Tibial artery (tissue), 4 donors: ENCODE measurements at regions not wholly inside any gene's neighbourhood (a gene's known extent, or its start where the extent isn't known, plus 50 kb on each side); places are given as distances from the start of the nearest gene placed in this dataset.

ENCODE experiments used
- DNase-seq, 2 donors: peaks; one replicate each; pipeline ENCODE4 v3.0.0-alpha.2; 2019
- H3K27ac ChIP-seq, 2 donors: fragments of 200-600 bp; sonication (generic) in 1 of 2; 1 replicate in 1 of 2; 2 replicates in 1 of 2; pipeline ENCODE4 v1.5.1; 2018 to 2019; ENCODE audit warnings: mild to moderate bottlenecking in 1 of 2
- H3K27me3 ChIP-seq, 2 donors: fragments of 200-600 bp; sonication (generic) in 1 of 2; one replicate each; pipeline versions ENCODE4 v1.5.1 to v1.6.0; 2016 to 2019
- H3K36me3 ChIP-seq, 3 donors: fragments of 200-600 bp; sonication (generic) in 2 of 3; one replicate each; pipeline ENCODE4 v1.5.1; 2016 to 2019; ENCODE audit warnings: mild to moderate bottlenecking in 2 of 3
- H3K4me1 ChIP-seq, 4 donors: fragments of 200-600 bp; sonication (generic) in 2 of 4; 1 replicate in 3 of 4; 2 replicates in 1 of 4; pipeline ENCODE4 v1.5.1; 2016 to 2019
- H3K4me3 ChIP-seq, 2 donors: fragments of 200-600 bp; sonication (generic) in 1 of 2; 1 replicate in 1 of 2; 2 replicates in 1 of 2; pipeline ENCODE4 v1.5.1; 2018 to 2019; ENCODE audit warnings: mild to moderate bottlenecking in 2 of 2
- H3K9me3 ChIP-seq, 3 donors: fragments of 200-600 bp; sonication (generic) in 1 of 3; one replicate each; pipeline ENCODE4 v1.5.1; 2016 to 2019
- intact Hi-C: fragments of 100-400 bp; cut with DNase I; formaldehyde crosslinking; loops from one replicate; pipeline ENCODE4 v1.15.0; 2023; ENCODE audit warnings: low total_unique reads
- TF ChIP-seq, protein P1 (sequence below), 2 experiments: fragments of 200-600 bp in 1 of 2; fragments of 450-650 bp in 1 of 2; IDR thresholded peaks; one replicate each; pipeline ENCODE4 v1.5.1; 2017 to 2019; ENCODE audit warnings: antibody characterized with exemption in 2 of 2, mild to moderate bottlenecking in 1 of 2, moderate library complexity in 1 of 2

DNA sequence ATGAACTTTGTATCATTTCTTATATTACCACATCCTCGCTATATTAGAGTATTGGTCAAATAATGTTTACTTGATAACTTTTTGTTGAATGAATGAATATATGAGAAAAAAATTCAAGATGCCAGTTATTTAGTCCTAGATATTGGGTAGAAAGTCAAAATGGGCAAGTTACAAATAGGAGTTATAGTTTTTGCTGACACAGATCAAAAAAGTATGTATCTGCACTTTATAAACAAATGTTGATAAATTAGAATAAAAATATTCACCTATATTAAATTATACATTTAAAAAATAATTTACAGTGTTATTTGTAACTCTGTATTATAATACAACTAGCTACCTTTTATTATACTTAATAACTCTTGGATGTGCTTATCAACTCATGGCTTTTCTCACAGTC, 57.8 kb upstream of the NDST4 start:
- no peak overlapping the region for H3K4me3 ChIP-seq
- DNase-seq = no peak
- no peaks in the 10 kb centered on the region for H3K9me3 ChIP-seq
- no peaks in the 10 kb centered on the region for H3K4me1 ChIP-seq
- H3K27me3 ChIP-seq = no peaks in the 10 kb centered on the region
- no peaks in the 10 kb centered on the region for H3K36me3 ChIP-seq
- H3K27ac ChIP-seq = no peak overlapping the region
- TF ChIP-seq, protein P1, sequence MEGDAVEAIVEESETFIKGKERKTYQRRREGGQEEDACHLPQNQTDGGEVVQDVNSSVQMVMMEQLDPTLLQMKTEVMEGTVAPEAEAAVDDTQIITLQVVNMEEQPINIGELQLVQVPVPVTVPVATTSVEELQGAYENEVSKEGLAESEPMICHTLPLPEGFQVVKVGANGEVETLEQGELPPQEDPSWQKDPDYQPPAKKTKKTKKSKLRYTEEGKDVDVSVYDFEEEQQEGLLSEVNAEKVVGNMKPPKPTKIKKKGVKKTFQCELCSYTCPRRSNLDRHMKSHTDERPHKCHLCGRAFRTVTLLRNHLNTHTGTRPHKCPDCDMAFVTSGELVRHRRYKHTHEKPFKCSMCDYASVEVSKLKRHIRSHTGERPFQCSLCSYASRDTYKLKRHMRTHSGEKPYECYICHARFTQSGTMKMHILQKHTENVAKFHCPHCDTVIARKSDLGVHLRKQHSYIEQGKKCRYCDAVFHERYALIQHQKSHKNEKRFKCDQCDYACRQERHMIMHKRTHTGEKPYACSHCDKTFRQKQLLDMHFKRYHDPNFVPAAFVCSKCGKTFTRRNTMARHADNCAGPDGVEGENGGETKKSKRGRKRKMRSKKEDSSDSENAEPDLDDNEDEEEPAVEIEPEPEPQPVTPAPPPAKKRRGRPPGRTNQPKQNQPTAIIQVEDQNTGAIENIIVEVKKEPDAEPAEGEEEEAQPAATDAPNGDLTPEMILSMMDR (IDR thresholded peaks at IDR 0.05) = no peak
- intact Hi-C loops = no loop called here

DNA sequence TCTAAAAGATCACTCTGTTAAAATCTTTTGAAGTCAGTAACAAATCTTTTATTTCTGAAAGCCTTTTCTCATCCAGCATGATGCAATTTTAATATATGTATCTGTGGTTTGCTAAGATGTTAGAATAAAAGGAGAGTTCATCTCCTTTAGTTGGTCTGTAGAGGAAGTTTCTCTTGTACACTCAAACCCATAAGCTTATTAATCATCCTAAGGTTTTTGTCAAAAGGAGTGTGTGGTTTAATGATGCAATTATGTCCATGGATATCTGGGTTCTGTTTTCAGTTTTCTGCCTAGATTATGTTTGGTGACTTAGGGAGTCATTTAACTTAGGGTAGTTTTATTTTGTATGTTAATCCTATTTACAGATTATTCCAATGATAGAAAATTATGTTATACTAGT, 52.1 kb upstream of the NDST4 start:
- H3K4me1 ChIP-seq = no peaks in the 10 kb centered on the region
- TF ChIP-seq, protein P1 (IDR thresholded peaks at IDR 0.05) = no peak
- H3K27me3 ChIP-seq = no peaks in the 10 kb centered on the region
- no peaks in the 10 kb centered on the region for H3K9me3 ChIP-seq
- DNase-seq = no peak
- no peak overlapping the region for H3K27ac ChIP-seq
- no peak overlapping the region for H3K4me3 ChIP-seq
- H3K36me3 ChIP-seq = no peaks in the 10 kb centered on the region
- intact Hi-C loops = no loop called here
